ENCODE measurements at regions not wholly inside any gene's neighbourhood (a gene's known extent, or its start where the extent isn't known, plus 50 kb on each side); places are given as distances from the start of the nearest gene placed in this dataset.
"Not testable (repeated sequence)": the region's sequence is repeated elsewhere in the genome, so short reads cannot be mapped to it uniquely, and the experiment has no call there.

- no peak for DNase-seq
These were observed 460.5 kb upstream of the GHITM start for GRCh38 chr10:83678850-83679249.

GRCh38 chr10:83680470-83680891 lies 458.8 kb upstream of the GHITM start:
- DNase-seq = peak; percentile 3

- DNase-seq = no peak
These were observed 456.9 kb upstream of the GHITM start for GRCh38 chr10:83682414-83682813.

DNA sequence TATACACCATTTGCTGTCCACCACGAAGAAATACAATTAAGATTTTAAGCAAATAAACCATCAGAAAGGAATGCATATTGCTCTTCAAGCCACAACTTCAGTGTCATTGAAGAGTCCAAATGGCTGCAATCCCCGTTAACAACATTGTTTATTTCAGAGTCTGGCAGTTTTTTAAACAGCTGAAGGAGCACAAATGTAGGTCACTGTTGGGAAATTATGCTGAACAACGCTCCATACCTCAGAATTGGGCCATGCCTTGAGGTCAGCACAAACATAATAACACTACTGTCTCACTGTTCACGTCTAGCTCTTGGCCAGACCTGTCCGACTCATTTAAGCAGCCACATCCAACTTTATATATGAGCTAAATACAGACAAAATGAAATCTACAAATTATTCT lies 453.9 kb upstream of the GHITM start:
- DNase-seq = no peak

DNA sequence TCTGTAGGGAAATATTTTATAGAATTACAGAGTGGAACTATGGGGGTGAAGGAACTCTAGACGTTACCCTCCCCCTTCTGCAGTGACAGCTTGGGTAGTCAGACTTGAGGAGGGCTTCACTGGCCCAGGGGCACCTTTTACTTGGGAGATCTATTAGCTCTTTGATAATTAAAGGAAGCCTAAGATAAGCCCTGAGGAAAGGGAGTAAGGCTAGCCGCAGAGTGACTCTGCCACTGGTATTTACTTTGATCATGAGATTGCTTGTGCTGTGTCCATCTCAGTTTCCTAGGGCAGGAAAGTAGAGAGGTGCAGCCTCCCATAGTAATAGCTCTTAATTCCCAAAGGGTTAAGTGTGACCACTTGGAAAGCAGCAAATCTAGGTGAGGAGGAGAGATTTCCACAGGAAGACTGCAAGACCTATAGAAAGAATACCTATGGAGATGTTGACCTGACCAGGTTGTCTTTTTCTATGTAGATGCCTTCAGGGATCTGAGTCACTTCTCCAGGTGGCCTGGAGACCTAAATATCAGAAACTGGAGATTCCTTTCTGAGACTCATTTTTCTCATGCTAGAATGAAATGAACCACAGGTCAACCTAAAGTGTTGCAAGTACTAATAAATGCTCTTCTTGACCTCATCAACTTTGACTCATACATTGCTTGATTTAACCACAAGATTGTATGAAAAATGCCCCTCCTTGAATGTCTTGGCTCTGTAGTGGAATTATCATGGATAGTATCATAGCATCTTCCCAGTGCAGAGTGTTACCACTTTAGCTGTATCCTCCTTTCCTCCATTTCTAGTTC lies 447.3 kb upstream of the GHITM start:
- DNase-seq = no peak

DNA sequence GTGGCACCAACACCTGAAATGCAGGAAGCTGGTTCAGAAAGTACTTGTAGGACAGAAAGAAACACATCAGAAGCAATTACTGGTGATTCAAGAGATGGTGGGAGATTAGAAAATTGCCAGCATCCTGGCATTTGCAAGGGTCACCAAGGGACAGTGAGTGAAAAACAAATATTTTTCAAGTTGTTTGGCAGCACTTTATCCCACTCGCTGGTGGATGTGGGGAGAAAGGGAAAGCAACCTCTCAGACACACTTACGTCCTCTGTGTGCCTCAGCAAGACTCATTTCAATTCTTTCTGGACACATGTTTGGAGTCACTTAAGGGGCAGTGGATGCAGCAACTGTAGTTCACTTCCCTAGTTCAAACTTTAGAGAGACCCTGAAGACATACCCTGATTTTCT lies 440.4 kb upstream of the GHITM start:
- DNase-seq = no peak

GRCh38 chr10:83701799-83702198 lies 437.5 kb upstream of the GHITM start:
- no peak for DNase-seq

DNA sequence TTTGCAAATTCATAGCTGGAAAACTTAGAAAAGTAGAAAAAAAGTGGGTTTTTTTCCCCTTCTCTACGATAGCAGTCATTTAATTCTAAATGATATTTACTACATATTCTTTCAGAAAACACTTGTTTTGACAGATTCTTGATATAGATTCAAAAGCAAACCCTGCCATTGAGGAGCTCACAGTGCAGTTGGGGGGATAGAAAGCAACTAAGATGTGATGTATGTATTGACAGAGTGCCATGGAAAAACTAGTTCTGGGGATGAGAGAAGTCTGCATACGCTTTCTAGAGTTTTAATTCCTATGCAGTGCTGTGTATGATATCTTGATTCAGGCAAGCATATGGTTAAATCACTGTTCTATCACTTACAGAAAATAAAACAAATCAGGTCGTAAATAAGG lies 436.6 kb upstream of the GHITM start:
- no peak for DNase-seq

DNA sequence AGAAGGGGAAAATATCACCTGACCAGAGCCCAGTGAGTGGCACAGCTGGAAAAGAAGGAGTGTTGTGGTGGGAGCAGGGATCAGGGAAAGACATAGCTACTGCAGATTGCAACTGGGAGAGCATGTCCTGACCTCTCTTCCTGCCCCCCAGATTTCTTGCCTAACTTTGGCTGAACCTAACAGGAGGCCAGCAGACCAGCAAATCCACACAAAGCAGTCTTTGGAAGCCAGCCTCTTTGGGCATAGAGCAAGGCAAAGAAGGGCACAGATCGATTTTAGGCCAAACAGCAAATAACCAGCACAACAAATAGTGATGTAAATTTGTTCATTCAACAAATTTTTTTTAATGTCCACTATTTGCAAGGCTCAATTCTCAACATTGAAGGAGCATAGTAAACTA lies 433.2 kb upstream of the GHITM start:
- no peak for DNase-seq

- DNase-seq = no peak
These were observed 432.2 kb upstream of the GHITM start for GRCh38 chr10:83706952-83707582.

GRCh38 chr10:83713423-83713822 lies 425.9 kb upstream of the GHITM start:
- DNase-seq = no peak

GRCh38 chr10:83723080-83723479 lies 416.2 kb upstream of the GHITM start:
- no peak for DNase-seq

- DNase-seq = no peak
These were observed 414.7 kb upstream of the GHITM start for GRCh38 chr10:83724471-83725241.

DNA sequence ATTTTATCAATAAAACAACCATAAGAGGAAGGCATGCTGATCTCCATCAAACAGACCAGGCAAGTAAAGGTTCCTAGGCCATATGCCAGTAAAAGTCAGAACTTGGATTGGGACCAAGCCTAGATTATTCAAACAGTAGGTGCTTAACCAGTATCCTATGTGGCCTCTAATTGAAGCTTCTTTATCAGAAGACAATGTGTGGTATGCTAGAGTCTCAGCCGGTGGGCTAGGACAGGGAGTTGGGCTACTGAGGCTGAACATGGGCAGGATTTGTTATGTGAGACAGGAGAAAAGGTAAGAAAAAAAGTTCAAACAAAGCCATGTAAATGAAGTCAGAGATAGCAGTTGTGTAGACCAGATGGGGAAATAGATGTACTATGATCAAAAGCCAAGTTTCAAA lies 413.7 kb upstream of the GHITM start:
- DNase-seq = no peak

- no peak for DNase-seq
These were observed 405.0 kb upstream of the GHITM start for GRCh38 chr10:83734278-83734677.

DNA sequence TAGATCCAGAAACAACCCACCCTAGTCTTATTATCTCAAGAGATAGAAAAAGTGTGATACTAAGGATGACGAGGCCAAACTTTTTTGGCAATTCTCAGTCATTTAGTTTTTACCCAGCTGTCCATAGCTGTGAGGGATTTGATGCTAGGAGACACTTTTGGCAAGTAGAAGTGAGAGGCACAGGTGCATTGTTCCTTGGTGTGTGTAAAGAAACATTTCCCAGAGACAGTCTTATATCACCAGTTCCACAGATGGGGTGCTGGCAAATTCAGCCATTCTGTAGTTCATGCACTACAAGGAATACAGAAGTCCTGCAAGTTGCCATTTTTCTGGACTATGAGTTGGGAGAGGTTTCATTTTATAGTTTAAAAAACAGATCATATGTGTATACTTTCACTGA lies 403.3 kb upstream of the GHITM start:
- DNase-seq = no peak

- no peak for DNase-seq
These were observed 388.7 kb upstream of the GHITM start for GRCh38 chr10:83750604-83751003.

- no peak for DNase-seq
These were observed 385.8 kb upstream of the GHITM start for GRCh38 chr10:83753490-83753889.

- DNase-seq = no peak
These were observed 384.5 kb upstream of the GHITM start for GRCh38 chr10:83754857-83755256.

DNA sequence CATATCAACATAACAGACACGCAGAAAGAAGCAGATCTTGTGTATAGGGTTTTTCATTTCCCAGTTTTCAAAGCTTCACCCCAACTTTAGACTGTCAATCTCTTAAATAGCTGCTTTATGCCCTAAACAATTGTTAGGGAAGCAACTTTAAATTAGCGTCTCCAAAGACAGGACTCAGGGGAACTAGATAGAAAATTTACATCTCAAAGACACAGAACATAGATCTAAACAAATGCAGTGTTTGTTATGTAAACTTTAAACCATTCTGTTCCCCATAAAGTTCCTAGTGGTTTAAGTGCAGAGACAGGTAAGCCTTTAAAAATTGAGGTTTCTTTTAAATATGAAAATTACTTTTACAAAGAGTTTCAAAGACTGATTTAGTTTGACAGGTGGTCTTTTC lies 379.2 kb upstream of the GHITM start:
- DNase-seq = no peak

DNA sequence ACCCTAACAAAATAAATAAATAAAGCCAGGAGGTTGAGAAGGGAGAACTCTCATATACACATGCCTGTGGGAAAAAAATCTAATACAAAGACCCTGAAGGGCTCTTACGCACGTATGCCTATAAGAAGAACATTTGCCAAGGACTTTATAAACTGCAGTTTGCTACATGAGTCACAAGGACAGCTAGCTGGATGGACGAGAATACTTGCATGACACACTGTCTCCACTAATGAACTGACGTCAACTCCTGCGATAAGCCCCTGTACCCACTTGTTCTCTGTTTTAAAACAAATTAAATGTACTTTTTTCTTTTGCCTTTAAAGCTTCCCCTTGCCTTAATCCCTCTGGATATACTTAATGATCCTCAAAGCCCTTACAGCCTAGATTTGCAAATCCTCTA lies 374.6 kb upstream of the GHITM start:
- no peak for DNase-seq

GRCh38 chr10:83765731-83766130 lies 373.6 kb upstream of the GHITM start:
- no peak for DNase-seq

- DNase-seq = no peak
These were observed 370.0 kb upstream of the GHITM start for GRCh38 chr10:83769281-83769820.

DNA sequence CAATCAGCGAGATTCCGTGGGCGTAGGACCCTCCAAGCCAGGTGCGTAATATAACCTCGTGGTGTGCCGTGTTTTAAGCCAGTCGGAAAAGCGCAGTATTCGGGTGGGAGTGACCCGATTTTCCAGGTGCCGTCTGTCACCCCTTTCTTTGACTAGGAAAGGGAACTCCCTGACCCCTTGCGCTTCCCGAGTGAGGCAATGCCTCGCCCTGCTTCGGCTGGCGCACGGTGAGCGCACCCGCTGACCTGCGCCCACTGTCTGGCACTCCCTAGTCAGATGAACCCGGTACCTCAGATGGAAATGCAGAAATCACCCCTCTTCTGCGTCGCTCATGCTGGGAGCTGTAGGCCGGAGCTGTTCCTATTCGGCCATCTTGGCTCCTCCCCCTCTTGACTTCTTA lies 352.6 kb upstream of the GHITM start:
- DNase-seq = not testable (repeated sequence)

Measured in NCI-H526 treated with DMSO at 0.1 percent for 48 hours (cell line).